Mesenchymal stem cell (in vitro differentiated cells and primary cell): ENCODE measurements at regions not wholly inside any gene's neighbourhood (a gene's known extent, or its start where the extent isn't known, plus 50 kb on each side); places are given as distances from the start of the nearest gene placed in this dataset.

Source experiments
- DNase-seq: peaks from one replicate; pipeline ENCODE4 v3.0.0-alpha.2; 2013
- H2AFZ ChIP-seq: one replicate; pipeline ENCODE4 v1.6.1; 2013; ENCODE audit warnings: low read depth, mild to moderate bottlenecking, control low read depth, inconsistent platforms, low read length, moderate library complexity
- H2AK5ac ChIP-seq: 2 replicates; pipeline ENCODE4 v1.6.1; 2013; ENCODE audit warnings: low read length, moderate library complexity, mild to moderate bottlenecking, inconsistent platforms; ENCODE audit not compliant: severe bottlenecking
- H2BK120ac ChIP-seq: one replicate; pipeline ENCODE4 v1.6.1; 2013; ENCODE audit warnings: low read depth, mild to moderate bottlenecking, inconsistent platforms, low read length, moderate library complexity
- H2BK12ac ChIP-seq, 2 experiments: one replicate each; pipeline ENCODE4 v1.6.1; 2013; ENCODE audit warnings: inconsistent platforms in 2 of 2, low read length in 2 of 2, mild to moderate bottlenecking in 2 of 2, moderate library complexity in 2 of 2, control low read depth in 1 of 2
- H2BK15ac ChIP-seq: one replicate; pipeline ENCODE4 v1.6.1; 2013; ENCODE audit warnings: mild to moderate bottlenecking, low read depth, inconsistent platforms; ENCODE audit not compliant: poor library complexity, severe bottlenecking
- H2BK5ac ChIP-seq: 2 replicates; pipeline ENCODE4 v1.6.1; 2013; ENCODE audit warnings: low read depth, mild to moderate bottlenecking, low read length, control low read depth, inconsistent platforms; ENCODE audit not compliant: poor library complexity, severe bottlenecking
- H3K14ac ChIP-seq, 2 experiments: one replicate each; pipeline ENCODE4 v1.6.1; 2013; ENCODE audit warnings: inconsistent platforms in 2 of 2, low read length in 2 of 2, control low read depth in 1 of 2, mild to moderate bottlenecking in 1 of 2, moderate library complexity in 1 of 2
- H3K18ac ChIP-seq, 2 experiments: one replicate each; pipeline ENCODE4 v1.6.1; 2013; ENCODE audit warnings: inconsistent platforms in 2 of 2, low read length in 2 of 2, control low read depth in 1 of 2, low read depth in 1 of 2, mild to moderate bottlenecking in 1 of 2
- H3K23ac ChIP-seq, 2 experiments: one replicate each; pipeline ENCODE4 v1.6.1; 2013; ENCODE audit warnings: inconsistent platforms in 2 of 2, low read length in 2 of 2, mild to moderate bottlenecking in 2 of 2, moderate library complexity in 2 of 2, control low read depth in 1 of 2
- H3K27ac ChIP-seq: 2 replicates; pipeline ENCODE4 v1.5.1; 2013; ENCODE audit warnings: mild to moderate bottlenecking, moderate library complexity, low read length, control low read depth, inconsistent platforms; ENCODE audit not compliant: poor library complexity, severe bottlenecking
- H3K27me3 ChIP-seq, 2 experiments: 2 replicates each; pipeline versions ENCODE4 v1.6.1 to v1.7.0; 2013; ENCODE audit warnings: low read length in 2 of 2, mild to moderate bottlenecking in 2 of 2, moderate library complexity in 2 of 2, control low read depth in 1 of 2, inconsistent platforms in 1 of 2; ENCODE audit not compliant: control insufficient read depth in 1 of 2, insufficient read depth in 1 of 2
- H3K36me3 ChIP-seq, 2 experiments: 2 replicates each; pipeline versions ENCODE4 v1.6.1 to v1.7.0; 2013; ENCODE audit warnings: low read length in 2 of 2, control low read depth in 1 of 2, inconsistent platforms in 1 of 2, low read depth in 1 of 2, mild to moderate bottlenecking in 1 of 2; ENCODE audit not compliant: insufficient read depth in 2 of 2, control insufficient read depth in 1 of 2
- H3K4ac ChIP-seq, 2 experiments: one replicate each; pipeline ENCODE4 v1.6.1; 2013; ENCODE audit warnings: inconsistent platforms in 2 of 2, low read length in 2 of 2, mild to moderate bottlenecking in 2 of 2, moderate library complexity in 2 of 2, control low read depth in 1 of 2, low read depth in 1 of 2
- H3K4me1 ChIP-seq: 2 replicates; pipeline ENCODE4 v1.6.1; 2013; ENCODE audit warnings: low read depth, low read length, control low read depth; ENCODE audit not compliant: control insufficient read depth, insufficient read depth
- H3K4me2 ChIP-seq: 2 replicates; pipeline ENCODE4 v1.6.1; 2013; ENCODE audit warnings: low read length, mild to moderate bottlenecking, inconsistent platforms; ENCODE audit not compliant: poor library complexity, severe bottlenecking
- H3K4me3 ChIP-seq, 2 experiments: 2 replicates each; pipeline versions ENCODE4 v1.5.1 to v1.7.0; 2013; ENCODE audit warnings: low read length in 2 of 2, mild to moderate bottlenecking in 2 of 2, control low read depth in 1 of 2, low read depth in 1 of 2; ENCODE audit not compliant: insufficient read depth in 1 of 2
- H3K79me1 ChIP-seq: replicated peaks from 2 replicates; pipeline ENCODE4 v1.6.1; 2013; ENCODE audit warnings: mild to moderate bottlenecking, control low read depth, low read length, inconsistent platforms; ENCODE audit not compliant: poor library complexity, severe bottlenecking
- H3K9ac ChIP-seq: 2 replicates; pipeline ENCODE4 v1.7.0; 2013; ENCODE audit warnings: mild to moderate bottlenecking, low read length, moderate library complexity
- H3K9me3 ChIP-seq: 2 replicates; pipeline ENCODE4 v1.7.0; 2013; ENCODE audit warnings: mild to moderate bottlenecking, low read length; ENCODE audit not compliant: control insufficient read depth
- H4K8ac ChIP-seq: one replicate; pipeline ENCODE4 v1.6.1; 2013; ENCODE audit warnings: inconsistent platforms, mild to moderate bottlenecking, low read length, moderate library complexity
- H4K91ac ChIP-seq: one replicate; pipeline ENCODE4 v1.6.1; 2013; ENCODE audit warnings: mild to moderate bottlenecking, low read length, inconsistent platforms
- WGBS: methylation state at CpG from one replicate; pipeline ENCODE4 v1.1.7; 2013; ENCODE audit warnings: mixed read lengths; 5-methylcytosine and 5-hydroxymethylcytosine counted together

GRCh38 chr16:85288341-85288868 is 176.1 kb upstream of the CIBAR2 start:
- no peak overlapping the region for H2AK5ac ChIP-seq
- H3K79me1 ChIP-seq = peaks cover 34% of the 10 kb centered on the region
- no peak overlapping the region for H3K14ac ChIP-seq
- H3K4me2 ChIP-seq = no peak overlapping the region
- H3K18ac ChIP-seq = peak overlapping the region in 1 of 2 experiments; percentile 37
- peaks cover 37% of the 10 kb centered on the region for H3K4me1 ChIP-seq
- peak overlapping the region in 1 of 2 experiments; percentile 84 for H3K4ac ChIP-seq
- no peak overlapping the region for H2AFZ ChIP-seq
- H2BK5ac ChIP-seq = no peak overlapping the region
- no peak overlapping the region for H2BK120ac ChIP-seq
- whole genome bisulfite sequencing = 98% methylated on average over 4 of the region's 4 CpGs
- no peaks in the 10 kb centered on the region for H3K27me3 ChIP-seq
- no peak overlapping the region for H4K91ac ChIP-seq
- H3K9ac ChIP-seq = no peak overlapping the region
- H4K8ac ChIP-seq = no peak overlapping the region
- H3K4me3 ChIP-seq = no peak overlapping the region
- peak overlapping the region; percentile 12 for H2BK15ac ChIP-seq
- H2BK12ac ChIP-seq = peak overlapping the region; percentile 10 to 23
- H3K36me3 ChIP-seq = peaks cover 0 to 10% of the 10 kb centered on the region in 2 experiments
- no peak for DNase-seq
- H3K9me3 ChIP-seq = no peaks in the 10 kb centered on the region
- H3K27ac ChIP-seq = no peak overlapping the region
- no peak overlapping the region for H3K23ac ChIP-seq

DNA sequence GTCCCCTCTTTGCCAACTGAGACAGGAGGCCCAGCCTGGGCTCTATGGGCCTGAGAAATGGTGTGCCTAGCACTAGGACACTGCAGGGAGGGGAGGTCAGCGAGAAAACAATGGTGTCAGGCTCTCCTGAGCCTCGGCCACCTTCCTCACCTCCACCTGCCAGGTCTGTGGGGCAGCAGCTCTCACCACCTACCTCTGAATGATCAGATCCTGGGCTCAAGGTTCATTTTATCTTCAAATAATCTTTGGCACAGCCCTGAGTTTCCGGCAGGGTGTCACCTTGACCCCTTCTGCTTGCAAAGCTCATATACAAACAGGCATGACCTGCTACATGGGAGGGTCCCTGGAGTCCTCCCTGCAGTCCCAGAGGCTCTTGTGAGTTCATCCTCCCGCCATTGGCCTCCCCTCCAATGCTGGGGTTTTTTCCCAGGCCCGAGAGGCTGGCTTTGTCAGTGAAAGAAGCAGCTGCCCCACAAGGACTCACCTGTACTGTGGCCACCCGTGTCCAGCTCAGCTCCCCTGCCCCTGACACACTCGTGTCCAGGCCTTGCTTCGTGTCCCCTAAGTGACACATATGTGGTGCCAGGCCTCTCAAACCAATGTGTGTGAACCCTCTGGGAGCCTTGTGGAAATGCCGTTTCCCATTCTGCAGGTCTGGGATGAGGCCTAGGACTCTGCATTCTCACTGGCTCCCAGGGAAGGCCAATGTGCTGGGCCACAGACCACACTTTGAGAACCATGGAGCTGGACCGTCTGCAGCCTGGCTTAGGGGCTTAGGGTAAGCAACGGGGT is 176.8 kb upstream of the CIBAR2 start:
- no peaks in the 10 kb centered on the region for H3K27me3 ChIP-seq
- no peaks in the 10 kb centered on the region for H3K9me3 ChIP-seq
- 95% methylated on average over 11 of the region's 11 CpGs for WGBS

GRCh38 chr16:85289760-85290625 is 177.7 kb upstream of the CIBAR2 start:
- no peak overlapping the region for H2AK5ac ChIP-seq
- 75% methylated on average over 19 of the region's 21 CpGs for WGBS
- peaks cover 44% of the 10 kb centered on the region for H3K4me1 ChIP-seq
- H2BK5ac ChIP-seq = no peak overlapping the region
- peak overlapping the region; percentile 73 for H4K91ac ChIP-seq
- no peak overlapping the region for H3K23ac ChIP-seq
- no peak overlapping the region for H4K8ac ChIP-seq
- no peak overlapping the region for H3K27ac ChIP-seq
- H3K14ac ChIP-seq = peak overlapping the region in 1 of 2 experiments; percentile 82
- H3K18ac ChIP-seq = peak overlapping the region; percentile 30 to 89
- H2AFZ ChIP-seq = no peak overlapping the region
- H3K27me3 ChIP-seq = no peaks in the 10 kb centered on the region
- peaks cover 26% of the 10 kb centered on the region for H3K79me1 ChIP-seq
- peak; percentile 50 for DNase-seq
- H3K9me3 ChIP-seq = no peaks in the 10 kb centered on the region
- no peak overlapping the region for H3K4me3 ChIP-seq
- H2BK15ac ChIP-seq = no peak overlapping the region
- H3K36me3 ChIP-seq = peaks cover 0 to 9% of the 10 kb centered on the region in 2 experiments
- H2BK12ac ChIP-seq = peak overlapping the region in 1 of 2 experiments; percentile 79
- H3K4ac ChIP-seq = peak overlapping the region in 1 of 2 experiments; percentile 54
- no peak overlapping the region for H3K9ac ChIP-seq
- peak overlapping the region; percentile 45 for H2BK120ac ChIP-seq
- no peak overlapping the region for H3K4me2 ChIP-seq

More for the DNA sequence above, 176.8 kb upstream of the CIBAR2 start:
- peak overlapping the region; percentile 96 for H2BK15ac ChIP-seq
- DNase-seq = no peak
- no peak overlapping the region for H2AK5ac ChIP-seq
- H2BK5ac ChIP-seq = no peak overlapping the region
- peaks cover 43% of the 10 kb centered on the region for H3K4me1 ChIP-seq
- peaks cover 30% of the 10 kb centered on the region for H3K79me1 ChIP-seq
- H4K8ac ChIP-seq = peak overlapping the region; percentile 19
- peak overlapping the region in 1 of 2 experiments; percentile 62 for H3K14ac ChIP-seq
- H3K4me3 ChIP-seq = no peak overlapping the region
- H4K91ac ChIP-seq = peak overlapping the region; percentile 64
- peak overlapping the region in 1 of 2 experiments; percentile 28 for H3K18ac ChIP-seq
- H3K9ac ChIP-seq = no peak overlapping the region
- peak overlapping the region; percentile 2 for H2BK120ac ChIP-seq
- peak overlapping the region in 1 of 2 experiments; percentile 81 for H2BK12ac ChIP-seq
- H2AFZ ChIP-seq = no peak overlapping the region
- no peak overlapping the region for H3K4me2 ChIP-seq
- H3K4ac ChIP-seq = no peak overlapping the region
- H3K27ac ChIP-seq = no peak overlapping the region
- peaks cover 0 to 9% of the 10 kb centered on the region in 2 experiments for H3K36me3 ChIP-seq
- no peak overlapping the region for H3K23ac ChIP-seq
